Pancreas (tissue), 10 donors: ENCODE measurements at regions not wholly inside any gene's neighbourhood (a gene's known extent, or its start where the extent isn't known, plus 50 kb on each side); places are given as distances from the start of the nearest gene placed in this dataset.

Source experiments
- ATAC-seq, 4 donors: fragments of 200-7000 bp; cut with Tn5 transposase; one replicate each; pipeline versions ENCODE4 v1.8.0 to v1.9.1; 2020; ENCODE audit warnings: mild to moderate bottlenecking in 4 of 4, moderate library complexity in 4 of 4
- DNase-seq, 6 donors: peaks; one replicate each; pipeline ENCODE4 v3.0.0-alpha.2; 2020
- FAIRE-seq: peaks from 2 replicates; lab custom pipeline; 2012; peaks lifted over from hg19 to GRCh38; lab: Jason Lieb, UNC
- H3K27ac ChIP-seq, 4 donors: fragments of 200-600 bp; sonication (generic); 1 replicate in 3 of 4; 2 replicates in 1 of 4; pipeline versions ENCODE4 v1.5.0 to v1.8.0; 2020
- H3K27me3 ChIP-seq, 4 donors: fragments of 200-600 bp; one replicate each; pipeline ENCODE4 v1.8.0; 2021
- H3K36me3 ChIP-seq, 3 donors: fragments of 200-600 bp; sonication (generic) in 1 of 3; one replicate each; pipeline versions ENCODE4 v1.5.0 to v1.8.0; 2020 to 2021
- H3K4me1 ChIP-seq, 3 donors: fragments of 200-600 bp; one replicate each; pipeline ENCODE4 v1.8.0; 2021
- H3K4me3 ChIP-seq, 4 donors: fragments of 200-600 bp; sonication (generic) in 2 of 4; one replicate each; pipeline versions ENCODE4 v1.5.0 to v1.8.0; 2020 to 2021
- H3K9me3 ChIP-seq, 4 donors: fragments of 200-600 bp; one replicate each; pipeline ENCODE4 v1.8.0; 2021
- CTCF ChIP-seq, 4 donors: fragments of 200-600 bp; sonication (generic) in 3 of 4; IDR thresholded peaks; one replicate each; pipeline versions ENCODE4 v1.5.0 to v1.8.0; 2021; ENCODE audit warnings: antibody characterized with exemption in 4 of 4
- WGBS, 2 donors: extraction: QIAGEN DNeasy Blood & Tissue Kit; methylation state at CpG; one replicate each; pipeline ENCODE4 v1.1.7; 2013; 5-methylcytosine and 5-hydroxymethylcytosine counted together
- intact Hi-C, 3 donors: fragments of 100-400 bp; cut with DNase I; formaldehyde crosslinking; loops; one replicate each; pipeline versions ENCODE4 v1.11.1 to v1.14.2; 2022
- donor health status: healthy with polysubstance abuse.
- donor health status: DM: no; HTN: no; CAD: no; lungs with moderate emphysema.
- donor health status: DM: no; HTN: no; CAD: no.
- donor health status: control.
- donor health status: control.
- donor health status: Bipolar disorder and iron deficiency.
- donor health status: DM: yes; HTN: yes; CAD: no.
- donor health status: DM: no; HTN: no; CAD: no.
- donor health status: DM: no; HTN: no; CAD: no.
- donor health status: DM: yes; HTN: yes; CAD: no.

DNA sequence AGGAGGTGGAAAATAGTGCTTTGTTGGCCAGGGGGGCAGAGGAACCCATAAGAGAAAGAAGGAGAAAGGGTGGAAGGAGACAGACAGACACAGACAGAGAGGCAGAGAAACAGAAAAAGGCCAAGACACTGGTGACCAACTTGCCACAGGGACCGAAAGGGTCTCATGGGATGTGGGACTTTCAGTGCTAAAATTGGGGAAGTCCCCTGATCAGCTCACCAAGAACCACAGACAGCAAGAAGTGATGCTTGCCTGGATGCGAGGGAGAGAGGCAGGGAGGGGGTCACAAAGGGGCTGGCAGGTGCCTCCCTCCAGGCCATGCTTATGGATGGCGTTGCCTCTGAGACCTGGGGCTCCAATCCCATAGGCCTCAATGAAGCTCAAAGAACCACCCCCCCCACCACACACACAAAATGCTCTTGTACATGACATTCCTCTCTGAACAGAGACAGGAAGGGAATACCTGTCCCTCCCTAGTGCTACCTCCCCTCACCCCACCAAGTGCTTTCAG, 413.4 kb downstream of the MN1 start:
- no peak overlapping the region for H3K4me3 ChIP-seq
- no peak for FAIRE-seq
- intact Hi-C loops, result no loop called here

DNA sequence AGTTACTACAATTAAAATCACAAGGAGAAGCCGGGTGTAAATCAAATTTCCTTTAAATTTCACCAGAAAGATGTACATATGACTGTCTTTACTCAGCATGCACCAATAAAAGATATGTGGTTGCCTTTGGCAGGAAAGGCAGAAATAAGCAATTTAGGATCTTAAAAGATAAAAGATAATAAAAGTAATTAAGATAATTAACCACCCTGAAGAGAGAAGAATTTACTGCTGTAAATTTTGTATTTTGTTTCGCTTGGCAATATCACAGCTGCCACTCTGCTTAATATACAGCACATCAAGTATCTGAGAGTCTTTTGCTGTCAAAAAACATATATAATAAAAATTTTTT, 411.9 kb downstream of the MN1 start:
- FAIRE-seq (no peak), DNase-seq (no peak), ATAC-seq (no peak)
- 80 to 91% methylated on average over 2 of the region's 2 CpGs for WGBS, 2 donors
- no peak overlapping the region for H3K4me3 ChIP-seq
- no peaks in the 10 kb centered on the region for H3K27me3 ChIP-seq
- H3K9me3 ChIP-seq, result no peaks in the 10 kb centered on the region
- intact Hi-C loops, result no loop called here
- no peak for TF ChIP-seq CTCF (IDR thresholded peaks at IDR 0.05)
- no peak overlapping the region for H3K27ac ChIP-seq
- H3K4me1 ChIP-seq, result no peaks in the 10 kb centered on the region
- H3K36me3 ChIP-seq, result no peaks in the 10 kb centered on the region

More for the DNA sequence above, 413.4 kb downstream of the MN1 start:
- DNase-seq, result peak in 1 of 6 donors; percentile 4
- H3K4me1 ChIP-seq, result no peaks in the 10 kb centered on the region
- H3K36me3 ChIP-seq, result no peaks in the 10 kb centered on the region
- no peak for TF ChIP-seq CTCF (IDR thresholded peaks at IDR 0.05)
- whole genome bisulfite sequencing, 2 donors, result 95 to 98% methylated on average over 3 of the region's 3 CpGs
- no peak for ATAC-seq
- H3K9me3 ChIP-seq, result no peaks in the 10 kb centered on the region
- no peaks in the 10 kb centered on the region for H3K27me3 ChIP-seq
- H3K27ac ChIP-seq, result no peak overlapping the region

DNA sequence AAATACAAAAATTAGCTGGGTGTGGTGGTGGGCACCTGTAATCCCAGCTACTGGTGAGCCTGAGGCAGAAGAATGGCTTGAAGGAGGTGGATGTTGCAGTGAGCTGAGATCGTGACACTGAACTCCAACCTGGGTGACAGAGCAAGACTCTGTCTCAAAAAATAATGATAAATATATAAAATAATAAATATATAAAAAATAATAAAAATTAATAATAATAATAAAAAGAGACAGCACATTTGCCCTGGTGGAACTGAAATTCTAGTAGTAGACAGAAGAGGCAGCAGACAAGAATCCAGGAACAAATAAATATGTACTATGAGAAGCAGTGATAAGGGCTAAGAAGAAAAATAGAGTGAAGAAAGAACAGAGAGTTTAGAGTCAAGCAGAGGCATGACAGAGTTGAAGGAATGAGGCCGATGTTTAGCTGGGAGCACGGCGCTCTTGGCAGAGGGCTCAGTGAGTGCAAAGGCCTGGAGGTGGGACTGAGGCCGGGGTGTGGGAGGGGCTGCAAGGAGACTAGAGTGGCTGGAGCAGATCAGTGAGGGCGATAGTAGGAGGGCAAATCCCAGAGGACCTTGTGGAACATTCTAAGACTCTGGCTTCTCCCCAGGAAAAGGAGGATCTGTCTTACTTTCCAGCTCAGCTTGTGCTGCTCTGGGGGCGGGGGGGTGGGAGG, 410.3 kb downstream of the MN1 start:
- DNase-seq, result peak in 2 of 6 donors; percentile 23 to 30
- H3K4me1 ChIP-seq, result no peaks in the 10 kb centered on the region
- H3K27me3 ChIP-seq, result no peaks in the 10 kb centered on the region
- no peak overlapping the region for H3K27ac ChIP-seq
- no peaks in the 10 kb centered on the region for H3K36me3 ChIP-seq
- ATAC-seq, result peak in 3 of 4 donors; percentile 56 to 86 (median 64)
- whole genome bisulfite sequencing, 2 donors, result 45 to 48% methylated on average over 7 of the region's 7 CpGs
- no peaks in the 10 kb centered on the region for H3K9me3 ChIP-seq
- TF ChIP-seq CTCF (IDR thresholded peaks at IDR 0.05), result no peak
- FAIRE-seq, result no peak
- no peak overlapping the region for H3K4me3 ChIP-seq
- intact Hi-C loops, result no loop called here

DNA sequence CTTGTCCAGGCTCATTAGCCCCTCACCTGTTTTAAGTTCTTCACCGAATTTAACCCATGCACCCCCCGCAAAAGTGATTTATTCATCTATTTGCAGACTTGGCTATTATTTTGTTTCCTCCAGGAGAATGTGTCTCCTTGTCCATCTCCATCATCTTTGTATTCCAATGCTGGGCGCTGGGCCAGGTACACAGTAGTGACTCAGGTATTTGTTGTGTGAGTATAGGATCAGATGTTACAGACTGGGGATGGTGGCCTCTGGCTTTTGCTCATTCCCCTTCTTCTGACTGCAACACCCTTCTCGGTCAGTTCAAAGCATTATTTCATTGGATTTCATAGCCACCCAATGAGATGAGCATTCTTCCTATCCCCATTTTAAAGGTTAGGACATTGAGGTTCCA, 408.2 kb downstream of the MN1 start:
- no peaks in the 10 kb centered on the region for H3K4me1 ChIP-seq
- H3K9me3 ChIP-seq, result no peaks in the 10 kb centered on the region
- intact Hi-C loops, result no loop called here
- no peaks in the 10 kb centered on the region for H3K36me3 ChIP-seq
- ATAC-seq (no peak), DNase-seq (peak in 1 of 6 donors; percentile 30), FAIRE-seq (no peak)
- no peak for TF ChIP-seq CTCF (IDR thresholded peaks at IDR 0.05)
- no peak overlapping the region for H3K27ac ChIP-seq
- WGBS, 2 donors, result 82% methylated on average over 4 of the region's 4 CpGs
- no peak overlapping the region for H3K4me3 ChIP-seq
- no peaks in the 10 kb centered on the region for H3K27me3 ChIP-seq

DNA sequence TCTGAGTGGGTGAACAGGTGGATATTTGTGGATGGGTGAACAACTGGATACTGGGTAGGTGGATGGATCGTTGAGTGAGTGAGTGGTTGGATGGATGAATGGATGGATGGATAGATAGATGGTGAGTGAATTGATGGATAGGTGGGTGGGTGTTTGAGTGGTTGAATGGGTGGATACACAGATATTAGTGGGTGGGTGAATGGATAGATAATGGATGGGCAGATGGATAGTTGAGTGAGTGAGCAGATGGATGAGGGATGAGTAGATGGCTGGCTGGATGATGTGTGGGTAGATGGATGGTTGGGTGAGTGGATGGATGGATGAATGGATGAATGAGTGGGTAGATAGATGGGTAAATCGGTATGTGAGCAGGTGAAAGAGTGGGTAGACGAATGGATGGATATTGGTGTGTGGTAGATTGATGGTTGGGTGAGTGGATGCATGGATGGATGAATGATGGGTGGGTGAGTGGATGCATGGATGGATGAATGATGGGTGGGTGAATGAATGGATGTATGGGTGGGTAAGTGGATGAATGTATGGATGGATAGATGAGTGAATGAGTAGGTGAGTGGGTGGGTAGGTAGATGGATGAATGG, 406.7 kb downstream of the MN1 start:
- ATAC-seq, result no peak
- DNase-seq, result no peak
- Histone ChIP-seq H3K9me3 (no peaks in the 10 kb centered on the region), H3K4me1 (no peaks in the 10 kb centered on the region), H3K36me3 (no peaks in the 10 kb centered on the region), H3K4me3 (no peak overlapping the region), H3K27ac (no peak overlapping the region), H3K27me3 (no peaks in the 10 kb centered on the region)
- intact Hi-C loops, result no loop called here
- 77 to 78% methylated on average over 3 of the region's 3 CpGs for WGBS, 2 donors
- FAIRE-seq, result no peak
- no peak for TF ChIP-seq CTCF (IDR thresholded peaks at IDR 0.05)
